ENCODE measurements at regions not wholly inside any gene's neighbourhood (a gene's known extent, or its start where the extent isn't known, plus 50 kb on each side); places are given as distances from the start of the nearest gene placed in this dataset.

DNA sequence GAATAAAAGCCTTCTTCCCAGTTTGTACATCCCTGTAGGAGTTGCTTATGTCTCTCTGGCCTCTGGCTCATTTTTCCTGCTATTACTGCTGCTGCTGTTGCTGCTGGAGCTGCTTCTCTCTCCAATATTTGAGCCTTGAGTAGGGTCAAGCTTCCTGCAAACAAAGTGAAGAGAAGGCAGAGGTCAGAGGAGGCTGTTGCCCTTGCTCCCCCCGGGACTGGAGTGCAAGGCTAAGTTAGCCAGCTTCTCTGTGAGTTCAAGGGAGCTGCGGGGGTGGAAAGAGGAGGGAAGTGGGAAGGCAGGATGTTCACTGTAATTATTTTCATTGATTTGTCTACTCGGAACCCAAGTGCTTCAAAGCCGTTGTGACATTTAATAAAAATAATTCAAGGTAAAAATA, 77.0 kb upstream of the TMEM132E start:
- TF ChIP-seq, protein P1, sequence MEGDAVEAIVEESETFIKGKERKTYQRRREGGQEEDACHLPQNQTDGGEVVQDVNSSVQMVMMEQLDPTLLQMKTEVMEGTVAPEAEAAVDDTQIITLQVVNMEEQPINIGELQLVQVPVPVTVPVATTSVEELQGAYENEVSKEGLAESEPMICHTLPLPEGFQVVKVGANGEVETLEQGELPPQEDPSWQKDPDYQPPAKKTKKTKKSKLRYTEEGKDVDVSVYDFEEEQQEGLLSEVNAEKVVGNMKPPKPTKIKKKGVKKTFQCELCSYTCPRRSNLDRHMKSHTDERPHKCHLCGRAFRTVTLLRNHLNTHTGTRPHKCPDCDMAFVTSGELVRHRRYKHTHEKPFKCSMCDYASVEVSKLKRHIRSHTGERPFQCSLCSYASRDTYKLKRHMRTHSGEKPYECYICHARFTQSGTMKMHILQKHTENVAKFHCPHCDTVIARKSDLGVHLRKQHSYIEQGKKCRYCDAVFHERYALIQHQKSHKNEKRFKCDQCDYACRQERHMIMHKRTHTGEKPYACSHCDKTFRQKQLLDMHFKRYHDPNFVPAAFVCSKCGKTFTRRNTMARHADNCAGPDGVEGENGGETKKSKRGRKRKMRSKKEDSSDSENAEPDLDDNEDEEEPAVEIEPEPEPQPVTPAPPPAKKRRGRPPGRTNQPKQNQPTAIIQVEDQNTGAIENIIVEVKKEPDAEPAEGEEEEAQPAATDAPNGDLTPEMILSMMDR (IDR thresholded peaks at IDR 0.05; ENCODE audit: low read depth, low read length, missing control alignments): no peak
- no peak for DNase-seq
- no peaks in the 10 kb centered on the region for H3K27me3 ChIP-seq (replicated peaks)
- H3K27ac ChIP-seq: no peak overlapping the region
- no peaks in the 10 kb centered on the region for H3K36me3 ChIP-seq (replicated peaks)
- in situ Hi-C loops (cut with HindIII; ENCODE audit: low pct_ligation_motif_present, low sequenced_read_pairs): no loop called here
- no peak overlapping the region for H3K4me3 ChIP-seq (ENCODE audit: low read depth, low read length)

DNA sequence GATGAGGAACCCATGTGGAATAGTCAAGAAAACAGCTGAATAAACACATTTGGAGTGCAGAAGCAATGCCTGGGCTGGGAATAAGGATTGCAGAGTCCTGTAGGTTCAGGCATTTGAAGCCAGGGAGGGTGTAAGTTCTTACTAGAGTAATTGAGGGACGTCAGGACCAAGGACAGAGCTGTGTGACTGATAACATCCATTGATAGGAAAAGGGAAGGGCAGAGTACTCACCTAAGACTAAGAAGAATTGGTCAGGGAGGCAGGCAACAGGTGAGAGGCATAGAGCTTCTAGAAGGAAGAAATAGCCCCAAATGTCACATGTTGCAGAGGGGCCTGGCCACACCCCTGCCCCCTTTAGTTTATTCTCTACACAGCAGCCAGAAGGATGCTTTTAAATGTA, 79.8 kb upstream of the TMEM132E start:
- TF ChIP-seq, protein P1 (IDR thresholded peaks at IDR 0.05; ENCODE audit: low read depth, low read length, missing control alignments): no peak
- H3K36me3 ChIP-seq (replicated peaks): no peaks in the 10 kb centered on the region
- peak; percentile 9 for DNase-seq
- no peaks in the 10 kb centered on the region for H3K27me3 ChIP-seq (replicated peaks)
- no peak overlapping the region for H3K27ac ChIP-seq
- in situ Hi-C loops (cut with HindIII; ENCODE audit: low pct_ligation_motif_present, low sequenced_read_pairs): no loop called here
- no peak overlapping the region for H3K4me3 ChIP-seq (ENCODE audit: low read depth, low read length)

DNA sequence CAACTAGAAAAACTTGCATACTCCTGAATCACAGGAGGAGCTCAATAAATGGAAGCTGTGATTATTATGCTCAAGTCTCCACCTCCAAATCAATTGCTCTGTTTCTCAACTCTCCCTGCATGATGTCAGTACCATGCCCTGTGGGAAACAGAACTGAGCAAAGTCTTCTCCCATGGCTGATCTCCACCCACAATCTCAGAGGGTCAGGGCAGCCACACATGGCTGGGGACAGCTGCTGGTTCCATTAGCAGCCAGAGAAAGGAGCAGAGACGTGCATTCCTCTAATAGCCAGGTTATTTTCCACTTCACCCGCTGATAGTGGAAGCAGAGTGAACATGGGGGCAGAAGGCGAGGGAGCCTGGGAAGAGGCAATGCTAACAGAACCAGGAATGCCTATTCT, 85.5 kb upstream of the TMEM132E start:
- Histone ChIP-seq H3K27ac (no peak overlapping the region), H3K36me3 (replicated peaks) (no peaks in the 10 kb centered on the region), H3K27me3 (replicated peaks) (no peaks in the 10 kb centered on the region), H3K4me3 (ENCODE audit: low read depth, low read length) (no peak overlapping the region)
- in situ Hi-C loops (cut with HindIII; ENCODE audit: low pct_ligation_motif_present, low sequenced_read_pairs): no loop called here
- DNase-seq: no peak
- TF ChIP-seq, protein P1 (IDR thresholded peaks at IDR 0.05; ENCODE audit: low read depth, low read length, missing control alignments): no peak

DNA sequence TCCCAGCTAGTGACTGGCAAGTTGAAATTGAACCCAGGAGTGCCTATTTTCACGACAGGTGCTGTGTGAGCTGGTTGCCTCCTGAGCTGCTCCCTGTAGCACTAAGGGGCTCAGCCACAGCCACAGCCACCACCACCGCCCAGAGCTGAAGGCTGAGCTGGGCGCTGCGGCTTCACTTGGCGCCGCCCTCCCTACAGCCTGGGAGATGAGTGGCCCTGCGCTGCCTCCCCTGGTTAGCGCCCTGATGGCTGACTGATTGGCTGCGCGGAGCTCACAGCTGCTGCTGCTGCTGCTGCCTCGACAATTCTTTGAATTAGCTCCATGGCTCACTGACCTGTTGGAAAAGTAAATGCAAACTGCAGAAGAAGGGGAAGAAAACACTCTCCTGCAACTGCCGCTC, 91.8 kb upstream of the TMEM132E start:
- in situ Hi-C loops (cut with HindIII; ENCODE audit: low pct_ligation_motif_present, low sequenced_read_pairs): no loop called here
- no peak for DNase-seq
- TF ChIP-seq, protein P1 (IDR thresholded peaks at IDR 0.05; ENCODE audit: low read depth, low read length, missing control alignments): no peak
- H3K36me3 ChIP-seq (replicated peaks): no peaks in the 10 kb centered on the region
- H3K4me3 ChIP-seq (ENCODE audit: low read depth, low read length): no peak overlapping the region
- H3K27me3 ChIP-seq (replicated peaks): no peaks in the 10 kb centered on the region
- H3K27ac ChIP-seq: no peak overlapping the region

DNA sequence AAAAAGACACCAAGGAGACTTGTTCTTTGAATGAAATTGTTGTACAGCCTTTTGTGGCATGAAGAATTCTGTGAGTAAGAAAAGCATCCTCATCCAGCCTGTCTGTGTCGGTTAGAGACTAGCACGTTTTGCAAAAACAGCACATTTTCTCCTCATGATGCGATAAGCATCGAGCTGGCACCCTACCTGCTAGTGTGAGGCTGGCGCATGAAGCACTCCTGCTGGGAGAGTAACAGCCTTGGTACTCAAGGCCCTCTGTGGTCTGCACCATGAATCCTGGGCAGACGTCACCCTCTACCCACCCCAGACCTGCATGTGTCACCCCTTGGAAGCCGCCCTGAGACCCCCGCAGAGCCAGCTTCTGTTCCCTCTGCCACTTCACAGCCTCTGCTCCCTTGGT, 92.6 kb upstream of the TMEM132E start:
- TF ChIP-seq, protein P1 (IDR thresholded peaks at IDR 0.05; ENCODE audit: low read depth, low read length, missing control alignments): no peak
- in situ Hi-C loops (cut with HindIII; ENCODE audit: low pct_ligation_motif_present, low sequenced_read_pairs): no loop called here
- no peak overlapping the region for H3K27ac ChIP-seq
- no peak overlapping the region for H3K4me3 ChIP-seq (ENCODE audit: low read depth, low read length)
- DNase-seq: no peak
- no peaks in the 10 kb centered on the region for H3K36me3 ChIP-seq (replicated peaks)
- H3K27me3 ChIP-seq (replicated peaks): no peaks in the 10 kb centered on the region

DNA sequence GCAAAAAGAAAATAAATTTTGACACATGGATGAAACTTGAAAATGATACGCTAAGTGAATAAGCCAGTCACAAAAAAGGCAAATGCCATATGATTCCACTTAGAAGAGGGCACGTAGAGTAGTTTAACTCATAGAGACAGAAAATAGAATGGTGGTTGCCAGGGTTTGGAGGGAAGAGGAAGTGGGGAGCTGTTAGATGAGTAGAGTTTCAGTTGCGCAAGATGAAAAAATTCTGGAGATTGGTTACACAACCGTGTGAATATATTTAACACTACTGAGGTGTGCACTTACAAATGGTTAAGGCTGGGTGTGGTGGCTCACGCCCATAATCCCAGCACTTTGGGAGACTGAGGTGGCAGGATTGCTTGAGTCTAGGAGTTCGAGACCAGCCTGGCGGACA, 93.4 kb upstream of the TMEM132E start:
- no peak overlapping the region for H3K4me3 ChIP-seq (ENCODE audit: low read depth, low read length)
- TF ChIP-seq, protein P1 (IDR thresholded peaks at IDR 0.05; ENCODE audit: low read depth, low read length, missing control alignments): no peak
- H3K36me3 ChIP-seq (replicated peaks): no peaks in the 10 kb centered on the region
- no peaks in the 10 kb centered on the region for H3K27me3 ChIP-seq (replicated peaks)
- no peak for DNase-seq
- in situ Hi-C loops (cut with HindIII; ENCODE audit: low pct_ligation_motif_present, low sequenced_read_pairs): no loop called here
- H3K27ac ChIP-seq: no peak overlapping the region

Measured in brain microvascular endothelial cell (primary cell).